ENCODE measurements at regions not wholly inside any gene's neighbourhood (a gene's known extent, or its start where the extent isn't known, plus 50 kb on each side); places are given as distances from the start of the nearest gene placed in this dataset.

DNA sequence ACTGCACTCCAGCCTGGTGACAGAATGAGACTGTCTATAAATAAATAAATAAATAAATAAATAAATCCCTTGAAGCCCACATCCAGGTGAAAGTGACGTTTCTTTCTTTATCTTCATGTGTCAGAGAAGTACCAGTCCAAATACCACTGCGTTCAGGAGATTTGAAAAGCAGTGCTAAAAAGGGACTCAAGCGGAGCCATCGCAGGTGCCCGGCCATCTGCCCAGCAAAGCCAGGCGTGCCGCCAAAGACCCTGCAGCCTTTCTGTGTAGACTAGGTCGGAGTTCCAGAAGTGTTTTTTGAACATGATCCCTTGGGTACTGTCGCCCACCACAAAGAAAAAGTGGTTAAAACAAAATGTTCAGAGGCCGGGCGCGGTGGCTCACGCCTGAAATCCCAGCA, 65.7 kb upstream of the CEP85L start:
- TF ChIP-seq, protein P1, sequence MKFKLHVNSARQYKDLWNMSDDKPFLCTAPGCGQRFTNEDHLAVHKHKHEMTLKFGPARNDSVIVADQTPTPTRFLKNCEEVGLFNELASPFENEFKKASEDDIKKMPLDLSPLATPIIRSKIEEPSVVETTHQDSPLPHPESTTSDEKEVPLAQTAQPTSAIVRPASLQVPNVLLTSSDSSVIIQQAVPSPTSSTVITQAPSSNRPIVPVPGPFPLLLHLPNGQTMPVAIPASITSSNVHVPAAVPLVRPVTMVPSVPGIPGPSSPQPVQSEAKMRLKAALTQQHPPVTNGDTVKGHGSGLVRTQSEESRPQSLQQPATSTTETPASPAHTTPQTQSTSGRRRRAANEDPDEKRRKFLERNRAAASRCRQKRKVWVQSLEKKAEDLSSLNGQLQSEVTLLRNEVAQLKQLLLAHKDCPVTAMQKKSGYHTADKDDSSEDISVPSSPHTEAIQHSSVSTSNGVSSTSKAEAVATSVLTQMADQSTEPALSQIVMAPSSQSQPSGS (IDR thresholded peaks at IDR 0.05; ENCODE audit: low read length) = no peak
- TF ChIP-seq RAD21 (IDR thresholded peaks at IDR 0.05 in 1 of 2, conservative IDR thresholded peaks at IDR 0.05 in 1 of 2; ENCODE audit: low read depth in 2 of 2, low read length in 2 of 2) (no peak), POLR2A (IDR thresholded peaks at IDR 0.05; ENCODE audit: control extremely low read depth in 1 of 2, low read depth in 2 of 2, low read length in 2 of 2) (no peak), SIX5 (IDR thresholded peaks at IDR 0.05; ENCODE audit: low read depth, low read length) (no peak), CHD2 (IDR thresholded peaks at IDR 0.05; ENCODE audit: low read length) (no peak)
- TF ChIP-seq, protein P2, sequence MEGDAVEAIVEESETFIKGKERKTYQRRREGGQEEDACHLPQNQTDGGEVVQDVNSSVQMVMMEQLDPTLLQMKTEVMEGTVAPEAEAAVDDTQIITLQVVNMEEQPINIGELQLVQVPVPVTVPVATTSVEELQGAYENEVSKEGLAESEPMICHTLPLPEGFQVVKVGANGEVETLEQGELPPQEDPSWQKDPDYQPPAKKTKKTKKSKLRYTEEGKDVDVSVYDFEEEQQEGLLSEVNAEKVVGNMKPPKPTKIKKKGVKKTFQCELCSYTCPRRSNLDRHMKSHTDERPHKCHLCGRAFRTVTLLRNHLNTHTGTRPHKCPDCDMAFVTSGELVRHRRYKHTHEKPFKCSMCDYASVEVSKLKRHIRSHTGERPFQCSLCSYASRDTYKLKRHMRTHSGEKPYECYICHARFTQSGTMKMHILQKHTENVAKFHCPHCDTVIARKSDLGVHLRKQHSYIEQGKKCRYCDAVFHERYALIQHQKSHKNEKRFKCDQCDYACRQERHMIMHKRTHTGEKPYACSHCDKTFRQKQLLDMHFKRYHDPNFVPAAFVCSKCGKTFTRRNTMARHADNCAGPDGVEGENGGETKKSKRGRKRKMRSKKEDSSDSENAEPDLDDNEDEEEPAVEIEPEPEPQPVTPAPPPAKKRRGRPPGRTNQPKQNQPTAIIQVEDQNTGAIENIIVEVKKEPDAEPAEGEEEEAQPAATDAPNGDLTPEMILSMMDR (IDR thresholded peaks at IDR 0.05; ENCODE audit: control extremely low read depth in 1 of 3, insufficient read depth in 1 of 3, low read depth in 1 of 3, low read length in 3 of 3) = no peak

Measured in H1 (cell line).